Mucosa of rectum (tissue), 2 donors: ENCODE measurements at regions not wholly inside any gene's neighbourhood (a gene's known extent, or its start where the extent isn't known, plus 50 kb on each side); places are given as distances from the start of the nearest gene placed in this dataset.

Experiments used
- H3K27ac ChIP-seq, 2 donors: one replicate each; pipeline ENCODE4 v1.7.0; 2013; ENCODE audit warnings: inconsistent platforms in 2 of 2, low read depth in 2 of 2, low read length in 2 of 2
- H3K27me3 ChIP-seq, 2 donors: one replicate each; pipeline ENCODE4 v1.7.0; 2013; ENCODE audit warnings: low read length in 2 of 2; ENCODE audit not compliant: control insufficient read depth in 2 of 2, insufficient read depth in 2 of 2
- H3K36me3 ChIP-seq, 2 donors: one replicate each; pipeline ENCODE4 v1.7.0; 2013; ENCODE audit warnings: low read length in 2 of 2; ENCODE audit not compliant: control insufficient read depth in 2 of 2, insufficient read depth in 2 of 2
- H3K4me1 ChIP-seq, 2 donors: one replicate each; pipeline ENCODE4 v1.7.0; 2013; ENCODE audit warnings: low read length in 2 of 2, mild to moderate bottlenecking in 1 of 2; ENCODE audit not compliant: control insufficient read depth in 2 of 2, insufficient read depth in 2 of 2
- H3K4me3 ChIP-seq, 2 donors: one replicate each; pipeline ENCODE4 v1.7.0; 2013; ENCODE audit warnings: low read length in 2 of 2
- H3K9ac ChIP-seq, 2 donors: one replicate each; pipeline ENCODE4 v1.7.0; 2013; ENCODE audit warnings: low read length in 2 of 2, low read depth in 1 of 2, mild to moderate bottlenecking in 1 of 2
- H3K9me3 ChIP-seq, 2 donors: one replicate each; pipeline ENCODE4 v1.7.0; 2013; ENCODE audit warnings: low read length in 2 of 2; ENCODE audit not compliant: control insufficient read depth in 2 of 2
- donor health status: healthy.
- donor health status: Normal muscosa, but diverticular disease.

- no peaks in the 10 kb centered on the region for H3K9me3 ChIP-seq
- H3K4me1 ChIP-seq, result no peaks in the 10 kb centered on the region
- no peaks in the 10 kb centered on the region for H3K27me3 ChIP-seq
- H3K9ac ChIP-seq, result no peak overlapping the region
- no peak overlapping the region for H3K27ac ChIP-seq
- H3K4me3 ChIP-seq, result no peak overlapping the region
- no peaks in the 10 kb centered on the region for H3K36me3 ChIP-seq
Observed at GRCh38 chrX:96387801-96388200, 296.8 kb upstream of the DIAPH2 start.

DNA sequence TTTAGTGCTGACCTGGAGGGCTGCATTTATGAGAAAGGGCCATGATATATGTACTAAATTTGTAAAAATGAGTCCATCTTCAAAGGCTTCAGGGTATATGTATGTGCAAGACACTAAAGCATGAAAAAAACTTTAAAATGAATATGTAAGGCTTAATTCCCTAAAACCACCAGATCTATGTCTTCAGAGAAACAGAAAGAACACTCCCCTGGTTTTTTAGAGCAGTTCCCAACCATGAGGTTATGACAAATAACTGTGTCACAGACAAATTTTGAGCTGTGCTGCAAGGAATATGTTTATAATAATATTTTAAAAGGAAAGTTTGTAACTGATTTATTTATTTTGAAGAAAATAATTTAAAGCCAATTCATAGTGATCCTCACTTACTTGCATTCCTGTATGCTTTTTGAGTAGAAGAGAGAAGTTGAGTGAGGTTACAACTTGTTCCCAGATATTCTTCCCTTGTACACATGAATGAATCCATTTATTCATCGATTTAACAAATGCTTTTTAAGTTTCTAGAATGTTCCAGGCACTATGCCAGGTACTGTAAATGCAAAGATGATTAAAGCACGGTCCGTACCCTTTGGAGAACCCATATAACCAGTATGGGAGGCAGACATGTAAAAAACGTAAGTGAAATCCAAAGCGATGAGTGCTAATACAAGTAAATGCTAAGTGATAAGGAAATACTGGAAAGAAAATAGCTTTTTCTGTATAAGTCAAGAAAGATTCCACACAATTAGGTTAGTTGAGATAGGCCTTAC is 295.2 kb upstream of the DIAPH2 start:
- Histone ChIP-seq H3K9ac (no peak overlapping the region), H3K4me1 (no peaks in the 10 kb centered on the region), H3K27me3 (no peaks in the 10 kb centered on the region), H3K36me3 (no peaks in the 10 kb centered on the region), H3K9me3 (no peaks in the 10 kb centered on the region), H3K27ac (no peak overlapping the region), H3K4me3 (no peak overlapping the region)

- H3K4me3 ChIP-seq, result no peak overlapping the region
Observed at GRCh38 chrX:96394598-96394997, 290.0 kb upstream of the DIAPH2 start.

GRCh38 chrX:96403446-96403845 is 281.2 kb upstream of the DIAPH2 start:
- no peak overlapping the region for H3K27ac ChIP-seq
- no peaks in the 10 kb centered on the region for H3K9me3 ChIP-seq
- H3K4me1 ChIP-seq, result peaks cover 0 to 5% of the 10 kb centered on the region in 2 donors
- no peak overlapping the region for H3K4me3 ChIP-seq
- no peaks in the 10 kb centered on the region for H3K27me3 ChIP-seq
- H3K9ac ChIP-seq, result no peak overlapping the region
- no peaks in the 10 kb centered on the region for H3K36me3 ChIP-seq

More at GRCh38 chrX:96394598-96394997, 290.0 kb upstream of the DIAPH2 start:
- Histone ChIP-seq H3K9ac (no peak overlapping the region), H3K9me3 (no peaks in the 10 kb centered on the region), H3K4me1 (no peaks in the 10 kb centered on the region), H3K27ac (no peak overlapping the region), H3K36me3 (no peaks in the 10 kb centered on the region), H3K27me3 (no peaks in the 10 kb centered on the region)

DNA sequence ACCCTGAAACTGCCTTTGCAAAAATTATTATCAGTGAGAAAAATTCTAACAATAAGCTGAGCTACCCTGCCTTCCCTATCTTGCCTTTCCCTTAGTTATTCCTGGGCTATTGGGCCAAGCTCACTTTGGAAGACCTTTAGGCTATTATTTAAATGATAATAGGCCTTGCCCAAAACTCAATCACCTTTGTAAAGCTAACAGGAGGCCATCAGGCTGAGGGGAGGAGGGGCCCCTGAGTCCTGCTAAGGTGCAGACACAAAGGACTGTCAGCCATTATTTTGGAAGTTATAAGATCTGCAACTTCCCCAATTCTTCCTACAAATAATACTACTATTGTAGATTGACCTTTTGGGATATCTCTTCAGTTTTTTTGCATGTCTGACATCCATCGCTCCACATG is 278.8 kb upstream of the DIAPH2 start:
- no peaks in the 10 kb centered on the region for H3K9me3 ChIP-seq
- H3K36me3 ChIP-seq, result no peaks in the 10 kb centered on the region
- H3K27me3 ChIP-seq, result no peaks in the 10 kb centered on the region
- peaks cover 0 to 5% of the 10 kb centered on the region in 2 donors for H3K4me1 ChIP-seq
- H3K9ac ChIP-seq, result no peak overlapping the region
- H3K4me3 ChIP-seq, result no peak overlapping the region
- H3K27ac ChIP-seq, result no peak overlapping the region

GRCh38 chrX:96407072-96407471 is 277.6 kb upstream of the DIAPH2 start:
- H3K4me1 ChIP-seq, result peaks cover 0 to 5% of the 10 kb centered on the region in 2 donors
- peak overlapping the region in 1 of 2 donors; percentile 41 for H3K27ac ChIP-seq
- H3K4me3 ChIP-seq, result no peak overlapping the region
- no peak overlapping the region for H3K9ac ChIP-seq
- no peaks in the 10 kb centered on the region for H3K9me3 ChIP-seq
- no peaks in the 10 kb centered on the region for H3K27me3 ChIP-seq
- no peaks in the 10 kb centered on the region for H3K36me3 ChIP-seq

DNA sequence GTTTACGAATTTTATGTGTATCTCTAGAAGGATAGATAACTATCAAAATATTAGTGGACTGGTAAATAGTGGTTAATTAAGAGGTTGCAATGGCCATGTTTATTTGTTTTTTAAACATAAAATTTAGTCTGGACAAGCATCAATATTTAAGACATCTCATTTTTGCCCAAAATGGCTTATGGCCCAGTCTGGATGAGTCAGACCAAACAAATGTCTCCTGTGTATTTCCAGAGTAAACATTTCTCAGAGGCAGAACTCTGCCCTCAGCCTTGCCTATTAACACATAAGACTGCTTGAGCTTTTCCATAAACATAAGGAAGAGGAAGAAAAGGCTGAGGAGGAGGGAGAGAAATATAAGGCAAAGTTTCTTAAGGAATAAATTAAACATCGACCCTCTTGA is 277.1 kb upstream of the DIAPH2 start:
- Histone ChIP-seq H3K27me3 (no peaks in the 10 kb centered on the region), H3K4me1 (peaks cover 0 to 5% of the 10 kb centered on the region in 2 donors), H3K9ac (no peak overlapping the region), H3K27ac (peak overlapping the region in 1 of 2 donors; percentile 41), H3K36me3 (no peaks in the 10 kb centered on the region), H3K9me3 (no peaks in the 10 kb centered on the region), H3K4me3 (no peak overlapping the region)

DNA sequence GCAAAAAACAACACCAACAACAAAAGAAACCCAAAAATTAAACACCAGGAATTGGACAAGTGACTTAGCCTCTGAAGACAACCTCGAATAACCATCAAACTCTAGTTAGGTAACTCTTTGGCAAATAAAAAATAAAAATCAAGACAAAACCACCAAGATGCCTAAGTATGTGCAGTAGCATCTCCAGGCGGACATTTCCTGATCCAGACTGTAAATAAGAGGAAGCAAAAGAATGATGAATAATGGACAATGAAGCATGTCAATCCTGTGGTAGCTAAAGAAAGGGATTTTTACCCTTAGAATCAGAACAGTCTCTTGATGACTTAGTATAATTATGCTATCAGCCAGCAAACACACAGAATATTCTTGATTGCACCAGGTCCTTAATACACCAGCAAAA is 276.7 kb upstream of the DIAPH2 start:
- no peak overlapping the region for H3K9ac ChIP-seq
- H3K4me1 ChIP-seq, result peaks cover 0 to 5% of the 10 kb centered on the region in 2 donors
- H3K9me3 ChIP-seq, result no peaks in the 10 kb centered on the region
- no peak overlapping the region for H3K4me3 ChIP-seq
- H3K27ac ChIP-seq, result peak overlapping the region in 1 of 2 donors; percentile 41
- no peaks in the 10 kb centered on the region for H3K27me3 ChIP-seq
- no peaks in the 10 kb centered on the region for H3K36me3 ChIP-seq

DNA sequence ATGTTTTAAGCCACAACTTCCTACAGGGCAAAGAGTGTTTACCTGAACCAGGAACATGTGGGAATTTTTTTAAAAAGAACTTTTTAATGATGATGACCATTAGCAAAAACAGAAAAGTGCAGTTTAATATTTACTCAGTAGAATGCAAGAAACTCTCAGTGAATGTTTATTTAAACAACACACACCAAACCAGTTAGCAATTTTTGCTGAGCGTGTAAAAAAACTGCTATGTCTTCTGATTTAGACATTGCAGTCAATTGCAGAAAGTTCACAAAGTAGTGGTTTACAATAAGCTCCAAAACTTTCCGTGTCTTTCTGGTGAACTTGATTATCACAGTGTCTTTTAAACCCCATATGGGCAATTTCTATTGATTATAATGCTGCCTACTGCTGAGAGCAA is 273.7 kb upstream of the DIAPH2 start:
- H3K9me3 ChIP-seq, result no peaks in the 10 kb centered on the region
- H3K9ac ChIP-seq, result no peak overlapping the region
- H3K36me3 ChIP-seq, result no peaks in the 10 kb centered on the region
- H3K27ac ChIP-seq, result no peak overlapping the region
- no peaks in the 10 kb centered on the region for H3K27me3 ChIP-seq
- peaks cover 0 to 5% of the 10 kb centered on the region in 2 donors for H3K4me1 ChIP-seq
- no peak overlapping the region for H3K4me3 ChIP-seq

DNA sequence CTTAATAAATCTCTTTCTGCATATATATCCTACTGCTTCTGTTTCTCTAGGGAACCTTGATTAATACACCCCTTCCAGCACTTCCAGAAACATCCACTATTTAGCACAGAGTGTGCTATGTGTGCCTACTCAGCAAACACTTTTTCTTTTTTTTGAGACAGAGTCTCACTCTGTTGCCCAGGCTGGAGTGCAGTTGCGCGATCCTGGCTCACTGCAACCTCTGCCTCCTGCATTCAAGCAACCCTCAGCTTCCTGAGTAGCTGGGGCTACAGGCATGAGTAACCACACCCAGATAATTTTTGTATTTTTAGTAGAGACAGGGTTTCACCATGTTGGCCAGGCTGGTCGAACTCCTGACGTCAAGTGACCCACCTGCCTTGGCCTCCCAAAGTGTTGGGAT is 266.9 kb upstream of the DIAPH2 start:
- Histone ChIP-seq H3K4me1 (no peaks in the 10 kb centered on the region), H3K9me3 (no peaks in the 10 kb centered on the region), H3K27me3 (no peaks in the 10 kb centered on the region), H3K36me3 (no peaks in the 10 kb centered on the region), H3K27ac (no peak overlapping the region), H3K9ac (no peak overlapping the region), H3K4me3 (no peak overlapping the region)
